Thyroid gland (tissue), 4 donors: ENCODE measurements at regions not wholly inside any gene's neighbourhood (a gene's known extent, or its start where the extent isn't known, plus 50 kb on each side); places are given as distances from the start of the nearest gene placed in this dataset.

ENCODE experiments used
- CTCF ChIP-seq, 6 experiments: fragments of 200-600 bp in 3 of 6; fragments of 450-650 bp in 3 of 6; sonication (generic) in 3 of 6; IDR thresholded peaks; one replicate each; pipeline ENCODE4 v1.5.1; 2016 to 2019; ENCODE audit warnings: antibody characterized with exemption in 6 of 6, mild to moderate bottlenecking in 2 of 6, inconsistent platforms in 1 of 6, moderate library complexity in 1 of 6
- POLR2A ChIP-seq, 2 donors: fragments of 450-650 bp; IDR thresholded peaks; one replicate each; pipeline ENCODE4 v1.6.1; 2017; ENCODE audit warnings: antibody characterized with exemption in 2 of 2, mild to moderate bottlenecking in 2 of 2, moderate library complexity in 1 of 2

GRCh38 chr2:5888126-5888525 is 195.9 kb downstream of the SOX11 start:
- TF ChIP-seq CTCF (IDR thresholded peaks at IDR 0.05) (no peak), POLR2A (IDR thresholded peaks at IDR 0.05) (no peak)
